Astrocyte of the hippocampus (primary cell): ENCODE measurements at regions not wholly inside any gene's neighbourhood (a gene's known extent, or its start where the extent isn't known, plus 50 kb on each side); places are given as distances from the start of the nearest gene placed in this dataset.

Experiments
- DNase-seq: peaks from one replicate; pipeline ENCODE4 v3.0.0; 2011; ENCODE audit warnings: low read depth, low spot score

DNA sequence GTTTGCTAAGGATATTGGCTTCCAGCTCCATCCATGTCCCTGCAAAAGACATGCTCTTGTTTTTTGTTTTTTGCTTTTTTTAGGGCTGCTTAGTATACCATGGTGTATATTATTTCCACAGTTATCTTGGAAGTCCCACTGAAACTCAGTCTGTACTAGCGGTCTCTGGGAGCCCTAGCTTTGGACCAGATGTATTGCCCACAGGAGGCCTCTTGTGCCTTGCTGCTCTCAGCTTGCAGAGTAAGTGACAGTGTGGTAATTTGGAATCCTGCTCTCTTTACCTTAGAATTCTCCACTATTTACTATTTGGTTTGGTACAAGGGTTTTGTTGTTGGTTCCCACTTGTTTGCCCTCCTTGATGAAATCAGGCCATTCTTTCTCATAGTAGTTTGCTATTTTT, 1022.9 kb downstream of the LRFN5 start:
- no peak for DNase-seq

DNA sequence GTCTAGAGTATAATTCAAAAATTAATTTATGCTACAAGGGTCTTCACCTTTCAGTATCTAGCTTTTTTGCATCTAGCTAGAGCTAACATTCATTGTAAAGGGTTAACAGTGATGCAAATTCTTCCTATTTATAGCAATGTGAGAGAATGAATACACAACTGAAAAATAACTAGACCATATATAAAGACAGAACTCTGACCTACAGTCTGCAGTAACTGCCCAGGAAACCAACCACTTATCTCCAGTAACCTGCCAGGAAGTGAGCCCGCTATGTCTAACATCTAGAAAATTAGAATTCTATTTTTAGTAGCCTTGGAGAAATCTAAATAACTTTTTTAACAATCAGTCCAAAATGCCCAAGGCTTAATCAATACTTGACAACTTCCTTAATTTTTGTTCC, 1021.9 kb downstream of the LRFN5 start:
- no peak for DNase-seq

DNA sequence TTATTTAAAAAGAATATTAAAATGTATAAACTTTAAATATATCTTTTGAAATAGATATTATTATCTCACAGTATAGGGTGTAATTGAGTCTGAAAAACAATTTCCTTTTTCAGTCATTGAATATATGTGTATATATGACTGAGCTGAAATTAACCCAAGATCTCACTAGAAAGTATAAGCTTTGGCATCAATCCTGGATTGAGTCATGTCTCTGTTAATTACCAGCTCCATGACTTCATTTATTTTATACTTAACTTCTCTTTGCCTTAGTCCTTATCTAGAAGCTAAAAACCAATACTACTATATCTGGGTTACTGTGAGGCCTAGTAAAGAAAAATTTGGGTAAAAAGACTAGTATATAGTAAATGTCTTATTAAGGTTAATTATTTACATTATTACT, 1020.3 kb downstream of the LRFN5 start:
- no peak for DNase-seq

DNA sequence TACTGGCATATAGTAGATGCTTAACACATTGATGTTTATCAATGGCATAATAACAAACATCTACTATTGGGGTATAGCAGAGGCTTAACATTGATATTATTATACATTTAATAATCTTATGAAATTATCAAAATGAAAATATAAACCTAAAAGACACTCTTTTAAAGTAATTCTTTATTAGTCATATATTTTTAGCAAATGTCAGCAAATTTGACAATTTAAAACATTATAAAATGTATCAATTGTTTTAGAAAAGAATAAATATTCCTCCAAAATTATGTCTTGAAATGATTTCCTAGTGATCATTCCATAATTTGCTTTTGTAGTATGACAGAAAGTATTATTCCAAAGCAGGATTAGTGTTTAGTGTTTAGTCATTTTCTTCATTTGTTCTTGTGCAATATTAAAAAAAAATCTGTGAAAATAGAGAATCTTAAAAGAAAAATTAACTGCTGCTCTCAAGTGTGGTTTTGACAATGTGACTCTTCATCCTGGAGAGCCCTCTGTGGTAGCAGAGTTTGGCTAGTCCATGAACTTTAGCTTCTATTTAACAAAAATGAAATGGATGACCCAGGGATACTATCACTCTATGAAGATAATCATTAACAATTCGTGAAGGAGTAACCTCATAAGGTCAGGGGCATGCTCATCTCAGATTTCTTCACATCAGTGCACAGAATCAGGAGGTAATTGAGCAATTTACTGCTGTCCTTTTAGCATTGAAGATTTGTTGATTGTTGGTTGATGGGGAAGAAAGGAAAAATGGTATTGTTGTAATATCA, 1018.5 kb downstream of the LRFN5 start:
- DNase-seq: no peak

DNA sequence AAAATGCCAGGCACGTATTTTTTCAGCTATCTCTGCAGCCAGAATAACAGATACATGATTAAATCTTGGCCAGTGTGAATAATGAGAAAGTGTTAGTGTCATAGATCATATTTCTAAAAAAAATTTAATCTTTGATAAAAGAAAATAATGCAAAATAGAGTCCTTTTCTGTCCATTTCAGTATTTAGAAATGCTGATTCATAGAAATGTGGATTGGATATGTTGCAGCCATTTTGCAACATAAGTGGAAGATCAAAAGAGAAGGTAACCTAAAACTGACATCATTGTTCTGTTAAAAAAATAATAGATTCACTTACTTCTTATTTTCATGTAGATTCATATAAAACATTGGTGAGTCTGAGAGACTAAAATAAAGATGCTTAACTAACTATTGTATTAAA, 1010.3 kb downstream of the LRFN5 start:
- DNase-seq: no peak

DNA sequence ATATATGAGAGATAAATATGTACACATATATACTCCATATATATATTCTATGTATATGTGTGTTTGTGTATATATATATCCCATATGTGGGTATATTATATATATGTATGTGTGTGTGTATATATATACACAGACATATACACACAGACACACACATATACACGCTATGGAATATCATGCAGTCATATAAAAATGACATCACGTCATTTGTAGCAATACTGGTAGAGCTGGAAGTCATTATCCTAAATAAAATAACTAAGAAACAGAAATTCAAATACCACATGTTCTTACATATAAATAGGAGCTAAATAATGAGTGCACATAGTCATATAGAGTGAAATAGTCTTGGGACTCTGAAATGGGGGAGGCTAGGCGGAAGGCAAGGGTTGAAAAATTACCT, 1000.2 kb downstream of the LRFN5 start:
- no peak for DNase-seq

DNA sequence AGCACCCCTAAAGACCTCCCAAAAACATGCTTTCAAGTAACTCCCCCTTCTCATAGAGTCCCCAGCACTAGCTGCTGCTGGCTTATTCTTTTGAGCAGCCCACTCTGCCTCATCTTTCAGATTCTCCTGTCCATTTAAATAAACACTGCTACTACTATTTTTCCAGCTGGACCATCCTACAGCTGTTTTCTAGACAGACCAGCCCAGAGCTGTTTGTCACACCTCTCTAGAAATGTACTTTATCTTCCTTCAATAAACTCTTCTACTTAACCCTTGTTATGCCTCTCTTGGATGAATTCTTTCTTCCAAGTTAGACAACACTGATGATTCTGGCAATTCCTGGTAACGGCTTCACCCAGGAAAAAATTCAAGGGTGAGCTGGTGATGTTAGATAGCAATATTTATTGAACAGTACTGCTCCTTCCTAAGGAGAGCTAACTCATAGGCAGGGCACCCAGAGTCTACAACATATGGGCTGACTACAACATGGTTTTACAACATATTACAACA, 995.7 kb downstream of the LRFN5 start:
- DNase-seq: no peak

DNA sequence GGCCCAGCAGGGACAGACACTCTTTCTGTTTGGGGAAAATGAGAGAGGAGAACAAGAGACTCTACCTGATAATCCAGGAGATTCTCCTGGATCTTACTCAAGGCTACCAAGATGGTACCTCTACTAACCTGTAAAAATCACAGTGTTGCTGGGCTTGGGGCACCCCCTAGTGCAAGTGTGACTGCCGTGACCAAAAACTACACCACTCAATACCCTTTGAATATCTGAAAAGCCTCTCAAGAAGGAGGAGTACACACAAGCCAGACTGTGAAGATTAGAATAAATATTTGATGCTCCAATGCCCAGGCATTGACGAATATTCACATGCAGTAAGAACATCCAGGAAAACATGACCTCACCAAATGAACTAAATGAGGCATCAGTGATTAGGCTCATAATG, 965.4 kb downstream of the LRFN5 start:
- DNase-seq: no peak

DNA sequence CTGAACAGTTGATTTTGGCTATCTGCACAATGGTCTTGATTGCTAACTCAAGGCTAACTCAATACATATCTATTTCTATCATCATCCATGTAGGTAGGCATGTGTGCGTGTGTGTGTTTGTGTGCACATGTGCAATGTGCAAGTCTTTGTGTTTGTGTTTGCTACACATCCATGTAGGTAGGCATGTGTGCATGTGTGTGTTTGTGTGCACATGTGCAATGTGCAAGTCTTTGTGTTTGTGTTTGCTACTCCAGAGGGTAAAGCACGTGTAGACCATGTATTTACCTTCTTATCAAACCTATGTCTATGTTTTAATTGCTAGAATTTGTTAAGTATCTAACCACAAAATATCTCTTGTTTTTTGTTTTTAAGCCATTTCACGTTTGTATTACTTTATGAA, 962.6 kb downstream of the LRFN5 start:
- DNase-seq: no peak

DNA sequence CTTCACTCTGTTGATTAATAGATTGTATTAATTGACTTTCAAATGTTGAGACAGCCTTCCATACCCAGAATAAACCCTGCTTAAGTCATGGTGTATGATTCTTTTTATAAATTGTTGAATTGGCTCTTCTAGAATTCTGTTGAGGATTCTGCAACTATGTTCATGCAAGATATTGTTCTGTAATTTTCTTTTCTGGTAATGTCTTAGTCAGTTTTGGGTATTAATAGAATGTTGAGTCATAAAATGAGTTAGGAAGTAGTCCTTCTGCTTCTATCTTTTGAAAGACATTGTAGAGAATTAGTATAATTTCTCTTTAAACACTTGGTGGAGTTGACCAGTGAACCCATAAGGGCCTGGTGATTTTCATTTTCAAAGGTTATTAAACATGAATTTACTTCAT, 958.9 kb downstream of the LRFN5 start:
- no peak for DNase-seq

DNA sequence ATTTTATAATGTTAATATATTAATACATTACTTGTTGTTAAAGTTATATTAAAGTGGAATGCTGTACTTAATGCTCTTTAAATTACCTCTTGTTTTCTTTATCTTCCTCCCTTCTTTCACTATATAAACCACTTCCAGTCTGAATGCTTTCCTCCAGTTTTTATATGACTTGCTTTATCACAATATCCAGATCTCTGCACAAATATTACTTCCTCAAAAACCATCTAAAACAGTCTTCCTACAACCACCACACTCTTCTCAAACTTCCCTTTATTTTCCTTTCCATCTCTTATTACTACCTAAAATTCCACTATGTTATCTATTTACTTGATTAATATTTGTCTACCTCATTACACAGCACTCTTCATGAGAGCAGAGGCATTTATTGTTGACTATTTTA, 956.6 kb downstream of the LRFN5 start:
- no peak for DNase-seq

DNA sequence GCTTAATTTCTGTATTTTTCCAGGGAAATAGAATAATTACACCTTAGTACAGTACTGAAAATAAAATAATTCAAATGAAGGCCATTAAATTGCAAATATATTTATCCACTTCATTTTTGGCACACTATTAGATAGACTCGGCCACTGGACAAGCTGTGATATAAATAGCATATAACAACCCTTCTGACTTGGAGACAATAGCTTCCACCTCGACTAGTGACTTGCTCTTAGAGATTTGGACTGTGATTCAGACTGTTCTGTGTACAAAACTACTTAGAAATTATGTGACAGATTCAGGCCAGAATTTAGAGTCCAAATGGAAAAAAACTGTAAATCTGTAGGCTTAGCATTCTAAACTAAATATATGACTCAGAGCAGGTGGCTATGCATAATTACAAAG, 949.9 kb downstream of the LRFN5 start:
- no peak for DNase-seq

DNA sequence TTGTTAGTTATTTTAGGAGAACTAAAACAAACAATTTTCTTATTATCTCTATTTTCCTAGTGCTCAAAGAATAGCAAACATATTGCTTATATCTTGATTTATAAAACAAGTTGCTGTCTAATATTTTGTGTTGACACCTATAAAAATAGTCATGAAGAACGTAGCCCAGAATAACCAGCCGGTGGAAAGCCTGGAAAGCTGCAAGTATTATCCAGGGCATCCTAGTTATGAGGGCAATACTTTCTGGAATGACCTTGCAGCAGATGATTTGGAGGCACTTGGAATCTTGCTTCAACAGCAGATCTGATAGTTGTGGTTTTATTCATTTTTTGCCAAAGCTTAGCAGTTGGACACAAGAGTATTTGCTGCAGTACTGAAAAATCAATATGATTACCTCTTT, 948.7 kb downstream of the LRFN5 start:
- no peak for DNase-seq

DNA sequence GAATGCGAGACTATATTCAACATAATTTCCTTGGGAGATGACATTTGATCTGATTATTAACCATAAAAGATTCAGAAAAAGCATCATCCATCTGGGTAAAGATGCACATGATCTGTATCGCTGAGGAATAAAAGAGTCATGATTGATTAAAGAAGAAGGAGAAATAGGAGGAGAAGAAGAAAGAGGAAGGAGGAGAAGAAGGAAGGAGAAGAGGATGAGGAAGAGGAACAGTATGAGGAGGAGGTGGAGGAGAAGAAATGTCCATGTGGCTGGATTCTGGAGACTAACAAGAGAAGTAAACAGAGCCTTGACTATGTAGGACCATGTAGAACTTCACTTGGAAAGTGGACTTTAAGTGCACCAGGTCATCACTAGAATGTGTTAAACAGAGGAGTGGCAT, 947.4 kb downstream of the LRFN5 start:
- DNase-seq: no peak

DNA sequence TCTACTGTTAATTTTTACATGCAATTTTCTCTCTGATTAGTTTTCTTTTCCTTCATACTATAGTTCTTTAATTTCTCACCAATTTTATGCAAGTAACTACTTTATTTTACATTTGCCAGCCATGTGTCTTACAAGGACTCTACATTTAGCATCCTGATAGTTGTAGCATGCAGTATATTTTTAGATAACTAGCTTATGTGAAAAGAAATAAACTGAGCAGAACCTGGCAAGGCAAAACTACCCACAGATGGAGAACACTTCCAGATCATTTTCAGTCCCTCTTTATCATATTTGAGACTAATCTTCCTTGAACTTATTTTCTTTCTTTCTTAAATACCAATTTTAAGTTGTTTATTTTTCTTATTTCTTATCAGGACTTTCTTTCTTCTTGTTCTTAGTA, 943.6 kb downstream of the LRFN5 start:
- no peak for DNase-seq

DNA sequence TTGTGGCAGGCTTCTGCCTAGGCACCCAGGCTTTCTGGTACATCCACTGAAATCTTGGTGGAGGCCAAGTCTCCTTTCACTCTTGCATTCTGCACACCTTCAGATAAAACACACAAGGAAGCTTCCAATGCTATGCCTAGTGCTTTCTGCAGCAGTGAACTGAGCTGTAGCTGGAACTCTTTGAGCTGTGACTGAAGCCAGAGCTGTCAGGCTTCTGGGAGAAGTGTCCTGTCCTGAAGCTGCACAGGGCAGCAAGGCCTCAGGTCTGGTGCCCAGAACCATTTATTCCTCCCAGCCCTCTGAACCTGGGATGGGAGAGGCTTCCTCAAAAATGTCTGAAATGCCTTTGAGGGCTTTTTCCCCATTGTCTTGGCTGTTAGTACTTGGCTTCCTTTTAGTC, 941.7 kb downstream of the LRFN5 start:
- no peak for DNase-seq

DNA sequence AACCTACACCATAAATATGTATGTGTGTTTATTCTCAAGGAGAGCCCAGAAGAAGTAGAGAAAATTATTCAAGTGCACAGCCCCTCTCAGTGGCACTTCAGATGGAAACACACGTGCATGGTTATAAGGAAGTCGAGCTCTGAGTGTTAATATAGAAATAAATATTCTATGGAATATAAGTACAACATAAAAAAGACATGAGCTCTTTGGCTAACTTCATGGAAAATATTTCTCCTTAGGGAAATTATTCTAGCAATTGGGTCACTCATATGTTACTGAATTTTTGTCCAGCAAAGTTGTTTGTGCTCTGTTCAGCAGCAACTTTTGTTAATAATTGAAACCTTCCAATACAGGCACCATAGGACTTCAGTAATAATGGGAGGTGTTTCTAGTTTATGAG, 939.0 kb downstream of the LRFN5 start:
- DNase-seq: no peak

DNA sequence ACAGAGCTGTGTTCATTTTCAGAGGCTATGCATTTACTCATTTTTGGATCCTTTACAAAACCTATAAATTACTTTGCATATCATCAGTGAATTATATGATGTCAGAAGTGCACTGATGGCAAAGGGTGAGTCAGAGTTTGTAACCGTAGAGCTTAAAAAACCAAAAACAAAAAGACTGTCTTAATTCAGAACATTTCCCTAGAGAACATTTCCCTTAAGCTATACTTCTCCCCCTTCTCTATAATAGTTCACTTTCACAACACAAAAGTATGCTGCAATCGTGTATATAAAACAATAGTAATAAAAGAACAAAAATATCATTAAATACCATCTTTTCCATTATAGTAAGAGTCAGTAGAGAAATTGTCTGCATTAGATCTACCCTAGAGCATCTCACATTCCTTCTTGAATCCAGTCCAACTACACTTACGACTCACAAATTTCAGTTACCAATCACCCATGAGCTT, 934.9 kb downstream of the LRFN5 start:
- no peak for DNase-seq

DNA sequence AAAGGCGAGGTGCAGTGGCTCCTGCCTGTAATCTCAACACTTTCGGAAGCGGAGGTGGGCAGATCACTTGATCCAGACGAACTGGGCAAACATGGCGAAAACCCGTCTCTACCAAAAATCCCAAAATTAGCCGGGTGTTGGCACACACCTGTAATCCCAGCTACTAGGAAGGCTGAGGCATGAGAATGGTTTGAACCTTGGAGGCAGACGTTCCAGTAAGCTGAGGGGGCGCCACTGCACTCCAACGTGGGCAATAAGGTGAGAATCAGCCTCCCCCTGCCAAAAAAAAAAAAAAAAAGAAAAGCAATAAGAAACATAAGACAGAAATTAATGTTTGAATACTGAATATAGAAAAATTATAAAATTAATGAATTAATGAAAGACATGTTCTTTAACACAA, 928.7 kb downstream of the LRFN5 start:
- DNase-seq: no peak

DNA sequence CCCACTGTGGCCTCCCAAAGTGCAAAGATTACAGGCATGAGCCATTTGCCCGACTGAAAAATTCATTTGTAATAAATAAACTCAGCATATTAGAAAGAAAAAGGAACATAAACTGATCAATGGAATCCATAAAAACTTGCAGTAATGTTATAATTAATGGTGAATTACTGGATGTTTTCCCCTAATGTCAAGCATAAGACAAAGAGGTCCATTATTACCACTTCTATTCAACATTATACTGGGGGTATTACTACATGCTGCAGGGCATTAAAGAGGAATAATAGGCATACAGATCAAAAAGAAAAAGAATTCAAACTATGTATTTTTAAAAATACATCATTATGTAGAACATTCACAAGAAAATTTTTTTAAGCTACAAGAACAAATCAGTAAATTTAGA, 926.8 kb downstream of the LRFN5 start:
- no peak for DNase-seq

DNA sequence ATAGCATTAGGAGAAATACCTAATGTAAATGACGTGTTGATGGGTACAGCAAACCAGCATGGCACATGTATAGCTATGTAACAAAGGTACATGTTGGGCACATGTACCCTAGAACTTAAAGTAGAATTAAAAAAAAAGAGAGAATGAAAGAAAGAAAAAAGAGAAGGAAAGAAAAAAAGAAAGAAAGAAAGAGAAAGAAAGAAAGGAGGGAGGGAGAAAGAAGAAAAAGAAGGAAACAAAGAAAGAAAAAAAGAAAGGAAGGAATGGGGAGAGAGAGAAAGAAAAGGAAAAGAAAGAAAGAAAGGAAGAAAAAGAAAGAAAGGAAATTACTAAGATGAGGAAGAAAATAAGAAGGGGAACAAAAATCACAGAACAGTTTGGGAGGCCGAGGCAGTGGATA, 925.5 kb downstream of the LRFN5 start:
- DNase-seq: no peak

DNA sequence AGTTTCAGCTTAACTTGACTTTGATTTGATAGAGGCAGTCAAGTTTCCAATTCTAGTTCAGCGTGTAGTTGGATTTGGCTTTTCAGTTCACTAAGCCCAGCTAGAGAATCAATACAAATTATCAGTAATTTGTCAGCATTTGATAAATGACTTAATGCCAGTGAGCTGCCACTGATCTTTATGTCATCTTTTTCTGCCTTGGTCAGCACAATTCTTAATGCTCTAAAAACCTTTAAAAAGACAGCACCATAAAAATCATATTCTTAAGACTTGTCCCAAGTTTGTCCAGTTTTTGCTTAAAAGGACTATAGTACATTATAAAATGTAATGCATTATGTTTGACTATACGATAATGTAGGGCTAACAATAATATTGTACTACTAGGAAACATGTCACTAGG, 920.5 kb downstream of the LRFN5 start:
- DNase-seq: no peak

DNA sequence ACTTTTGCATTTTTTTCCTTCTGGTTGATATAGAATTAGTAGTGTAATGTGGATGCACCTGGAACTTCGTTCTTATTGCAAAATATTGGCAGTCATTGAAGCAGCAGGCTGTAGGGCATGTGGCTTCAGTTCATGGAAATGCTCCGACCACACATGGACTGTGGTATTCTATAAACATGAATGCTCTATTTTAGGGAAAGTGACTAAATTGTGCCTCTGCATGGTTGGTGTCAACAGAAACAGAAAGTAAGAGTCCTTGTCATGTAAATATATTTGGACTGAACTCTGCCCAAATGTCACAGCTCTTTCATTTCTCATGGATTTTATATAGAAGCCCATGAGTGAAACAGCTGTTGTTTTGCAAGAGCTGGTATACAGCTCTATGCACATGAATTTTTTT, 917.0 kb downstream of the LRFN5 start:
- DNase-seq: no peak
